ENCODE measurements at regions not wholly inside any gene's neighbourhood (a gene's known extent, or its start where the extent isn't known, plus 50 kb on each side); places are given as distances from the start of the nearest gene placed in this dataset.

- Histone ChIP-seq H3K9me3 (ENCODE audit: insufficient read depth, low read length) (no peaks in the 10 kb centered on the region), H4K20me1 (ENCODE audit: insufficient read depth, low read length) (no peaks in the 10 kb centered on the region), H3K4me1 (ENCODE audit: low read length) (no peaks in the 10 kb centered on the region), H3K79me2 (ENCODE audit: low read length) (no peaks in the 10 kb centered on the region), H2AFZ (ENCODE audit: low read depth, low read length) (no peak overlapping the region), H3K9ac (ENCODE audit: low read length) (no peak overlapping the region), H3K4me3 (ENCODE audit: low read length) (no peak overlapping the region), H3K36me3 (replicated peaks; ENCODE audit: low read depth, low read length) (no peaks in the 10 kb centered on the region), H3K4me2 (ENCODE audit: low read length) (no peak overlapping the region), H3K27ac (ENCODE audit: low read length) (no peak overlapping the region), H3K27me3 (ENCODE audit: low read depth, low read length) (no peaks in the 10 kb centered on the region)
- TF ChIP-seq EZH2phosphoT487 (IDR thresholded peaks at IDR 0.05; ENCODE audit: low read depth) (no peak), CTCF (IDR thresholded peaks at IDR 0.05; ENCODE audit: low read depth, low read length) (no peak)
Measured at GRCh38 chr6:50586331-50586675, 127.0 kb upstream of the TFAP2D start.

GRCh38 chr6:50589751-50590470 lies 123.4 kb upstream of the TFAP2D start:
- no peak overlapping the region for H3K4me3 ChIP-seq (ENCODE audit: low read length)
- H3K79me2 ChIP-seq (ENCODE audit: low read length) = no peaks in the 10 kb centered on the region
- no peak overlapping the region for H3K4me2 ChIP-seq (ENCODE audit: low read length)
- no peaks in the 10 kb centered on the region for H4K20me1 ChIP-seq (ENCODE audit: insufficient read depth, low read length)
- no peaks in the 10 kb centered on the region for H3K9me3 ChIP-seq (ENCODE audit: insufficient read depth, low read length)
- no peak for TF ChIP-seq EZH2phosphoT487 (IDR thresholded peaks at IDR 0.05; ENCODE audit: low read depth)
- TF ChIP-seq CTCF (IDR thresholded peaks at IDR 0.05; ENCODE audit: low read depth, low read length) = no peak
- H3K27me3 ChIP-seq (ENCODE audit: low read depth, low read length) = no peaks in the 10 kb centered on the region
- no peak overlapping the region for H2AFZ ChIP-seq (ENCODE audit: low read depth, low read length)
- no peaks in the 10 kb centered on the region for H3K4me1 ChIP-seq (ENCODE audit: low read length)
- no peak overlapping the region for H3K9ac ChIP-seq (ENCODE audit: low read length)
- no peaks in the 10 kb centered on the region for H3K36me3 ChIP-seq (replicated peaks; ENCODE audit: low read depth, low read length)
- no peak overlapping the region for H3K27ac ChIP-seq (ENCODE audit: low read length)

- no peak overlapping the region for H3K9ac ChIP-seq (ENCODE audit: low read length)
- no peak overlapping the region for H2AFZ ChIP-seq (ENCODE audit: low read depth, low read length)
- H3K27ac ChIP-seq (ENCODE audit: low read length) = no peak overlapping the region
- H3K79me2 ChIP-seq (ENCODE audit: low read length) = no peaks in the 10 kb centered on the region
- no peaks in the 10 kb centered on the region for H3K36me3 ChIP-seq (replicated peaks; ENCODE audit: low read depth, low read length)
- H3K4me3 ChIP-seq (ENCODE audit: low read length) = no peak overlapping the region
- no peak overlapping the region for H3K4me2 ChIP-seq (ENCODE audit: low read length)
- no peak for TF ChIP-seq CTCF (IDR thresholded peaks at IDR 0.05; ENCODE audit: low read depth, low read length)
- no peak for TF ChIP-seq EZH2phosphoT487 (IDR thresholded peaks at IDR 0.05; ENCODE audit: low read depth)
- H3K27me3 ChIP-seq (ENCODE audit: low read depth, low read length) = no peaks in the 10 kb centered on the region
- no peaks in the 10 kb centered on the region for H3K4me1 ChIP-seq (ENCODE audit: low read length)
- no peaks in the 10 kb centered on the region for H3K9me3 ChIP-seq (ENCODE audit: insufficient read depth, low read length)
- no peaks in the 10 kb centered on the region for H4K20me1 ChIP-seq (ENCODE audit: insufficient read depth, low read length)
Measured at GRCh38 chr6:50591135-50591534, 122.2 kb upstream of the TFAP2D start.

GRCh38 chr6:50600280-50600679 lies 113.0 kb upstream of the TFAP2D start:
- Histone ChIP-seq H3K79me2 (ENCODE audit: low read length) (no peaks in the 10 kb centered on the region), H3K9me3 (ENCODE audit: insufficient read depth, low read length) (no peaks in the 10 kb centered on the region), H4K20me1 (ENCODE audit: insufficient read depth, low read length) (no peaks in the 10 kb centered on the region), H3K36me3 (replicated peaks; ENCODE audit: low read depth, low read length) (no peaks in the 10 kb centered on the region), H3K4me3 (ENCODE audit: low read length) (no peak overlapping the region), H3K27me3 (ENCODE audit: low read depth, low read length) (no peaks in the 10 kb centered on the region), H3K27ac (ENCODE audit: low read length) (no peak overlapping the region), H3K4me1 (ENCODE audit: low read length) (no peaks in the 10 kb centered on the region), H3K9ac (ENCODE audit: low read length) (no peak overlapping the region), H2AFZ (ENCODE audit: low read depth, low read length) (no peak overlapping the region), H3K4me2 (ENCODE audit: low read length) (no peak overlapping the region)
- TF ChIP-seq CTCF (IDR thresholded peaks at IDR 0.05; ENCODE audit: low read depth, low read length) (no peak), EZH2phosphoT487 (IDR thresholded peaks at IDR 0.05; ENCODE audit: low read depth) (no peak)
